HG02840 (cell line): ENCODE measurements at regions not wholly inside any gene's neighbourhood (a gene's known extent, or its start where the extent isn't known, plus 50 kb on each side); places are given as distances from the start of the nearest gene placed in this dataset.
"Not testable (repeated sequence)": the region's sequence is repeated elsewhere in the genome, so short reads cannot be mapped to it uniquely, and the experiment has no call there.

Source experiments
- ATAC-seq: cut with Tn5 transposase; IDR thresholded peaks from one replicate; pipeline ENCODE4 v1.9.1; 2021; ENCODE audit warnings: mild to moderate bottlenecking, moderate library complexity, moderate number of reproducible peaks; ENCODE audit not compliant: unreplicated experiment, low FRiP score

DNA sequence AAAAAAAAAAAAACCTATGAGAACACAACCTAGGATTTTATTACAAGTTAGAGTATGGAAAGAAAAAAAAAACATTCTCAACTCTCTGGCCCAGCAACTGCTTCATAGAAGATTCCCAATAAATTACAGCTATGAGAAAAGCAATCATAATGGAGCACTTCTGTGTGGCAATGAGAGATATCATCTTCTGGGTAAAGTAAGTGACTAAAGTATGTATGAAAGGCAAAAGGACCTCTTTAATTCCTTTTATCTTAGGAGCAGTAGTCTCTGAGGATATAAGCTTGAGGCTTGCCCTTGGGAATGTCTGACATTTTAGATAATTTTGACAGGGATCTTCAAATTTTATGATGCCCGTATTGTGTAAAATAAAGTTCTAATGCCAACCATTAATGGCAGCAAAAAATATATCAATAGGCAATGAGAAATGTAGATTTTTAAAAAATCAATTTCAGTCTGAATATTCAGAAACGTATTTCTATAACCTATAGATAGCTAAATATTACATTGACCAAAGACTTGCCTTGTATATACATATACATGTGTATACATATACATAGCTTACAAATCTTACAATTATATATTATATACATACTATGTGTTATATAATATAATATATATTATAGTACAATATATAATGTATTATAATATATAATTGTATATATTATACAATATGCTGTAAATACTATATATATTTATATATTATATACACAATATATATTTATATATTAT lies 823.9 kb upstream of the SLITRK1 start:
- no peak for ATAC-seq

DNA sequence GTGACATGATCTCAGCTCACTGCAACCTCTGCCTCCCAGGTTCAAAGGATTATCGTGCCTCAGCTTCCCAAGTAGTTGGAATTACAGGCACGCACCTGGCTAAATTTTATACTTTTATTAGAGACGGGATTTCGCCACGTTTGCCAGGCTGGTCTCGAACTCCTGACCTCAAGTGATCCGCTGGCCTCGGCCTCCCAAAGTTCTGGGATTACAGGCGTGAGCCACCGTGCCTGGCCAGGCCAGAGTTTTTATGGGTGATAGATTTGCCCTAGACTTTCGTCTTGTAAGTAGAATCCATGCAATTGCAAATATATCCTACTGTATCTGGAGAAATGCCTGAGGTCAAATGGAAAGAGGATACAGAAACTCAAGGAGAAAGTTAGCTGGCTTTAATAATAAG lies 819.9 kb upstream of the SLITRK1 start:
- ATAC-seq, result no peak

DNA sequence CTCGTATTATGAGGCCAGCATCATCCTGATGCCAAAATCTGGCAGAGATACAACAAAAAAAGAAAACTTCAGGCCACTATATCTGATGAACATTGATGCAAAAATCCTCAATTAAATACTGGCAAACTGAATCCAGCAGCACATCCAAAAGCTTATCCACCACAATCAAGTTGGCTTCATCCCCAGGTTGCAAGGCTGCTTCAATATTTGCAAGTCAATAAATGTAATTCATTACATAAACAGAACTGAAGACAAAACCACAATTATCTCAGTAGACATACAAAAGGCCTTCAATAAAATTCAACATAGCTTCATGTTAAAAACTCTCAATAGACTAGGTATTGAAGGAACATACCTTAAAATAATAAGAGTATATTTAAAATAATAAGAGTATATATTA lies 815.3 kb upstream of the SLITRK1 start:
- ATAC-seq, result not testable (repeated sequence)

DNA sequence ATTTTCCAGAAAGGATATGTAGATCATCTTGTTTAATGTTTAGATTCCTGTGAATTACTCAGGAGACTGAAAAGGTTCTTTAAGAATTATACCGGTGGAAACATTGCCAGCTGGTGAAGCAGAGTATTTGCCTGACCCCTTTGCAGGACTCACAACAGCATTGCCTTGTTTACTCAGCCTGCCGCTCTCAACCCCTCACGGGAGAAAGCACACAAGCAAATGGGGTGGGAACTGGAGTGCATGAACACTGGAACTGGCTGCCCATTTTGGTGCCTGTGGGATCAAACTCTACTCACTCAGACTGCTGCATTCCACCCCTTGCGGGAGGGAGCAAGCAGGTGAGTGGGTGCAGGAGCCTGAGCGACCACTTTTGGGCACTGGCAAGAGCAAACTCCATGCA lies 804.7 kb upstream of the SLITRK1 start:
- no peak for ATAC-seq

DNA sequence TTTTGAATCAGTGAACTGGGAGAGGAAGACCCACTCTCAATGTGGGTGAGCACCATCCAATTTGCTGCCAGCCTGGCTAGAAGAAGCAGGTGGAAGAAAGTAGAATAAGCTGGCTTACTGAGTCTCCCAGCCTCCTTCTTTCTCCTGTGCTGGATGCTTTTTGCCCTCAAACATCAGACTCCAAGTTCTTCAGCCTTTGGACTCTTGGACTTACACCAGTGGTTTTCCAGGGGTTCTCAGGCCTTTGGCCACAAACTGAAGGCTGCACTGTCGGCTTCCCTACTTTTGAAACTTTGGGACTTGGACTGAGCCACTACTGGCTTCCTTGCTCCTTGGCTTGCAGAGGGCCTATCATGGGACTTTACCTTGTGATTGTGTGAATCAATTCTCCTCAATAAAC lies 804.2 kb upstream of the SLITRK1 start:
- no peak for ATAC-seq

DNA sequence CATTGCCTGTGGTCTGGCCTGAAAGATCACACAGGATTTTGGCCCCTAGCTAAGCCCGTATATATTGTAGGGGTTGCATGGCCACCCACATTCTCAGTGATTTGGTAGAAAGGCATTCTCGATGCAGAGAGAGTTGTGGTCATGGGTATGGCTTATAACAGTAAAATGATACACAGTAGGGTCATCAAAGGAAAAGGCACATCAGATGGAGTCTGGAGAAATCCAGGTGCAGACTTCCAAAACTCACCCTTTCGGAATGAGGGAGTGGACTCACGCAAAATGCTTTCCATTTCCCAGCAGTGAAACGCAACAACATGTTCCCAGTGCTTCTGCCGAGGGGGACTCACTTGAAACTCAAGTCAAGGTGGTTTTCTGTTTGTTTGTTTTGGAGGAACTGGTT lies 802.5 kb upstream of the SLITRK1 start:
- no peak for ATAC-seq

DNA sequence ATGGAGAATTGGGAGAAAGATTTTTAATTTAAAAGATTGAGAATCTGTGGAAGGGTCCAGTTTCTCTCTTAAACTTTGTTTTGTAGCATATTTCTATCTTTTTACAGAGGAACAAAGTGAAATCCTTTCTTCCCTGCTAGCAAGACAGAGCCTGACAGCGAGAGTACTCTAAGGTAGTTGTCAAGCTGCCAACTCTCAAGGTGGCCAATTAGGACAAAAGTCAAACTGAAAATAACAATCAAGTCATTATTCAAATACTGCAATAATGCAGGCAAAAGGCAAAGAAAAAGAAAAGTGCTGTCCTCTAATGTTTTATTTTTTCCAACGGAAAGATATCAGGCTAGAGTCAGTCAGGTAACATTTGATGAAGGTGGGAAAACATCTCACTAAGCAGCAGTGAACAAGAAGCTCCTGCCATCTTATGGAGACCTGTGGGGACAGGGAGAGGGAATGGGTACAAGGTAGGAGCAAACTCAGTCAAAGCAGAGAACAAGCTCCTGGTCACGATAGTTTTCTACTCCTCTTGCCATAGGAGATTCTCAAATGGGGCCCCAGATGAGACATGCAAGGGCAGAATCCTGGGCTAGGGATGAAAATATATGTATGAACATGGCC lies 801.9 kb upstream of the SLITRK1 start:
- ATAC-seq, result no peak

DNA sequence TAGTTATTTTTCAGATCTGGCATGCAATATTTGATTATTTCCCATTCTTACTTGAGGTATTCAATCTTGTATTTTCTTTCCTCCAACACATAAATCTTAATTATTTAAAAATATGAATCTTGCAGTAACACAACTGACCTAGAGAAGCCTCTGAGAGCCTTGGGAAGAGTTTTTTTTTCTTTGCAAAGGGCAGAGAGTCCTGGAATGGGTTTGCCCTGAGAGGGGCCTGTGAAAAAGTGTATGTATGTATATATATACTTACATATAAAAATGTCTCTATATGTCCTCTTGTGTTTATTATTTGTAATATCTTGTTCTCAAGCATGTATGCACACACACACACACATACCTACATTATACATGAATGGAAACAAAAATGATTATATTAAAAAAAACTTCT lies 801.2 kb upstream of the SLITRK1 start:
- ATAC-seq, result no peak

DNA sequence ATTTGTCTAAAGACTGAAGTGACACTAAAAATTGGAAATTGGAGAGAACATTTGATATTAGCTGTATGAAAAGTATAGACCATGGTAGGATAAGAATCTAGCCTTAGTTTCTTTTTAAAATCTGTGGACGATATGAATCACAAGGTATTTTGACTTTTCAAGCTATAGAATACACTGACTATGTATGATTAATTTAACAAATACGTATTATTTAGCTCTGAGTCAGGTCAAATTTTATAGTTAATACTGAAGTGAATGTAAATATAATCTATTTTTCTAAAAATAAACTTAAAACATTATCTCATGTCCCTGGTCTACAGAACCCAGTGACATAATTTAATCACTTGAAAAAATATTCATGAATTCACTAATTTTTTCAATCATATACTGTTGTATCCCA lies 795.6 kb upstream of the SLITRK1 start:
- ATAC-seq, result no peak

DNA sequence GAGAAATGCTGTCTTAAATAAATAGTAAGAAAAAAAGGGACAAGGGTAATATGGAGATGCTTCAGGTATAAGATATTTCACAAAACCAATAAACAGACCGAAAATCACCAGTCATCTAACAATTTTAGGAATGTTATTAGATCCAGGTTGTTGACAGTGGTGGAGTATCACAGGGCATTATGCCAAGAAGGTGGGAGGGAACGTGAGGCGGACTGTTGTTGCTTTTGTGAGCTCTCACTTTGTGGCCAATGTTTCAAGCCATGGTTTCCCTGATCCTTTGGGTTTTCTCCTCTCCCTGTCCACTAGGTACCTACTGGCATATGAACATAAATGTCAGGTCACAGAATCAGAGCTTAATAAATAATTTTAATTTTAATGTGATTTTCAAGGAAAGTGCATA lies 790.3 kb upstream of the SLITRK1 start:
- ATAC-seq, result no peak

DNA sequence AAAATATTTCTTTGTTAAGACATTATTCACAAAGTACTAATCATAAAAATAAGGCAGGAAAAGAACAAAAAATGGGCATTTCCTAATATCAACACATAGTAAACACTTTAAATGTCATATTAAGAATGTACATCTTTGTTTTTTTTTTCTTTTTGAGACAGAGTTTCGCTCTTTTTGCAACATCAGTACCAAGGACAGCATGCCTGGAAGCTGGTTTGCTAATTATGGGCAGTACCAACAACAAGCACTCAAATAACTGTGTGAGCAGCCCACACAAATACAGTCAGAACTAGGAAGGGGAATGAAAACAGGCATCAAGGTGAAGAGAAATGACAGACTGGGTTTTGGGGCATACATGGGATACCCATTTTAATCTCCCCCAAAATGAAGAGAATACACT lies 788.0 kb upstream of the SLITRK1 start:
- ATAC-seq, result no peak

DNA sequence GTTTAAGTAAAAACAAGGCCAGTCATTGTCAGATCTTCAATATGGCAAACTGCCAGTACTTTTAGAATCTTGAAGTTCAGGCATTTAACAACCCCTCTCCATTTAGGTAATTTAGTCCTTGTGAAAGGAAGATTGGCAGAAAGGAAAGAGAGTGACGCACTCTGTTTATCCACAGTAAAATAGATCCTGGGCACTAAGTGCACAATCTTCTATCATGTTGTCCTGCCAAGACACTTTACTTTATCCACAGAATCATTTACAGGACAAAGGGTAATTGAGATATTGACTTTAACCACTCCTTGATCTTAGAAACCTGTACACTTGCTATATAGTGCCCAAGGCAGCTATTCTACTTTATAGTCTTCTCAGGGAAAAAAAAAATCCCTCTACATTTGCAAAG lies 786.4 kb upstream of the SLITRK1 start:
- ATAC-seq, result no peak

DNA sequence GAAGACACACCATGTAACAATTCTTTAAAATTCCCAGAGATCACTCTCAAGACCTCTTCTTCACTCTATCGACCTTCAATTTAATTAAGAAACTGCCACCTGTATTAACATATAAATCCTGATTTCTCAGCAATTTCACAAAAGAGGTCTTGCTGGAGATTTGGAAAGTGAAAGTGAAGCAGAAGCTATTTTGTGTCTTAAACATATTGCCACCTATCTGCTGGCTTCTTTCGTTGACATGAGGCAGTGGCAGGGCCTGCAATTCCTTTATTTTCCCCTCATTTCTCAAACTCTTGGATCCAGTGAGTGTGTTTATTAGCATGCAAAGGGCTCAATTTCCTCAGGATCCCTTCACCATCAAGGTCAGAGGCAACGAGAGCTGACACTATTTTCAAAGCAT lies 780.2 kb upstream of the SLITRK1 start:
- no peak for ATAC-seq

DNA sequence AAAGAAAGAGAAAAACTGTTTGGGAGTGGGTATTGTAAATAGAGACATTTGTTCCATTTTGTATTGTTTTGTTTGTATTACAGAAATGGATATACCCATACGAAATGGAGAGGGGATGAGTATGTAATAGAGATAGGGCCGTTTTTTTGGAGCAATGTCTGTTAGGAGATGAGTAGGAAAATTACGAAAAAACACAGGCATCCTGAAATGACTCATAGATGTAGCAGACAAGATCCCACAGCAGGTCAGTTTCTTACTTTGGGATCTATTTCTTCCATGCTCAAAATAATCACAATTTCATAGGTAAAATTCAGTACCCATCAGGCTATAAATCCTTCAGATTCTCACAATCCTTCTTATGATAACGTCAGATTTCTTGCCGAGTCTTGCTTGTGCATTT lies 779.4 kb upstream of the SLITRK1 start:
- no peak for ATAC-seq

DNA sequence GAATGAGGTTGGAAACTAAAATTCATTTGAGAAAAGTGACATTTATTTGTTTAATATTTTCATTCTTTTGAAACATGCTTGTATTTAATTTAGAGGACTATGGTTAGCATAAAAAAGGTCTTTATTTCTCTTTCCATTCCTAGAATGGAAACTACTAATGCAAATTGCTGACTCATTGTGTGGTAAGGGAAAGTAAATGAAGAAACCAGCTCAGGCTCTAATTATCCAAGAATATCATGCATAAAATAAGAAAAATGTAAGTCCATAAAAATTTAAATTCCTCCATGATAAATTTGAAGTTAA lies 777.0 kb upstream of the SLITRK1 start:
- no peak for ATAC-seq

DNA sequence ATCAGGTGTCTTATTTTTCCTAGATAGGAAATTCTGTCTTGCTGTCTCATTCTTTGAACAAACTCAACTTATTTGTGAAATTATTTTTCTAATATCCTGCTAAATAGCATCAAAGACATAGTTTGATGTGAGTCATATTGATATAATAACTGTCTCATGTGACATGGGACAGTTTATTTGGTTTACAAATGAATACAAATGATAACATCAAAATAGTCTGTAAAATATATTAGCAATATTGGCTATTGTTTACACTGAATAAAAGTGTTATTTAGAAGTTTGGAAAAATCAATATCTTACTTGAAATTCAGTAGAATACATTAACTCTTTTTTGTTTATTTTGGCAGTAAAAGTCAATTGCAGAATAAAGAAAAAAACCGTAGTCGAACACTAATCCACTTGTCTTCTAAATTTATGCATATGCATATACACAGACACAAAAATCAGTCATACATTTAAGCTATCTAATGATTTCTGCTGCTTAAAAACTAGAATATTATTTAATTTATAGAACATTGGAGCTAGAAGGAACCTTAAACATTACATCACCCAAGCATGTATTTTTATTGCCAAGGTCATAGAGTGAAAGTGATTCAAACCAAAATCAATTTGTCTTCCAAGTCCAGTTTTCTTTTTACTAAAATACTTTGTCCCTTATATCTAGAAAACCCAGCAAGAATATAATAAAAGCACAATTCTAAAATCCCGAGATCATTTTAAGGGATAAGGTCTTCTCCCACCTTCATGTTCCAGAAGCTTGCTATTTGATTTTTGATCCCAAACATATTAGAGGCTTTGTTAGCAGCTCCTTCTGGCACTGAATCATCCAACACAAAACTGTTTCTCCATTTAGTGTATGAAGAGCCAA lies 776.5 kb upstream of the SLITRK1 start:
- no peak for ATAC-seq

DNA sequence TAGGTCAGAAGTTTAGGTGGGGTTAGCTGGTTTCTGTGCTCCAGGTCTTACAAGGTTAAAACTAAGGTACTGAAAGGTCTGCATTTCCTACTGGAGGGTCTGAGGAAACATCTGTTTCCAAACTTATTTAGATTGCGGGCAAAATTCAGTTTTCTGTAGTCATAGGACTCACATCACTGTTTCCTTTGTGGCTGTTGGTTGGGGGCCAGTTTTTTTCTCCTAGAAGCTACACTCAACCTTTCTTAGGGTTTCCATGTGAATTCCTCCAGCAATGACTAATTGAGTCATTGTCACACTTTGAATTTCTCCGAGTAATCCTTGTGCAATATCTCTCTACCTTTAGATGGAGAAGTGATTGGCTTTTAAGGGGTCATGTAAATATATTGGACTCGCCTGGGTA lies 773.4 kb upstream of the SLITRK1 start:
- ATAC-seq, result no peak

DNA sequence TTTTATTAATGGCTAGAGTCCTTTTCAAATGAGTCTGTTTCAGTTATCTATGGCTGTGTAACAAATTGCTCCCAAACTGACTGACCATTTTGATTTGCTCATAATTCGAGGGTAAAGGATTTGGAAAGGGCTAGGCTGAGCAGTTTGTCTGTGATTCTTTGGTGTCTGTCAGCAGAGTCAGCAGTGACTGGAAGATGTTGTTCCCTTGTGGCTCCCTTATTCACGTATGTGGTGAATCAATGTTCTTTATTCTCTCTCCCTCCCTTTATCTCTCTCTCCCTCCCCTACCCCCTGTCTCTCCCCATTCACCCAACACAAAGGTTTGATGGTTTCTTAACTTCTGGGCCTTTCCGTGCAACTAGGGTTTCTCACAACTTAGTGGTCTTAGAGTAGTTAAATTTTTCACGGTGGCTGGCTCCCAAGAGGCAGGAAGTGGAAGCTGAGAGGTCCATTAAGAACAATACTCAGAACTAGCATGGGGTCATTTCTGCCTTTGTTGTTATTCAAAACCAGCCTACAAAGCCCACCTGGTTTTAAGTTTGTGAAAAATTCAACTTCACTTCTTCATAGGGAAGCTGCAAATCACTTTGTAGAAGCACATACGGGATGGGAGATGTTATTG lies 772.5 kb upstream of the SLITRK1 start:
- ATAC-seq, result no peak

DNA sequence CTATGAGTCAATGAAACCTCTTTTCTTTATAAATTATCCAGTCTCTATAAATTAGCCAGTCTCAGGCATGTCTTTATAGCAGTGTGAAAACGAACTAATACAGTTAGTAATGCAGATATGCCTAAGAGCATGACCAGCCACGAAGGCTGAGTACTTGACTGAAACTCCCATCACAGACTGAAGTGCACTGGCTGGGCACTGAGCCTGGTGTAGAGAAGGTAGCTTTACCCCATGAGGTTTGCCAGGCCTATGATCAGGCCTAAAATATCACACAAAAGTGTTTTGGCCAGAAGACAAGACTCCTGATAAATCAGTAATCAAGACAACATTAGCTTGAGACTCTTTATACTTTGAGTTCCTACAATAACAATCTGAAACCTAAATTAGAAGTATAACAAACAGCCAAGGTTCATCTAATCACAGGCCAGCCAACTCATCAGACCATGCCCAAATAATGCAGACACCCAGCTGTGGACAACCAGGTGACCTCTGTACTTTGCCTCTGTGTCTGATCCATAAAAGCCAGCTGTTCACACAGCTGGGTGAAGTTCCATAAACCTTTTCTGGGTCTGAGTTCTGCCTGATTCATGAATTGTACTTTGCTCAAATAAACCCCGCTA lies 771.8 kb upstream of the SLITRK1 start:
- no peak for ATAC-seq

DNA sequence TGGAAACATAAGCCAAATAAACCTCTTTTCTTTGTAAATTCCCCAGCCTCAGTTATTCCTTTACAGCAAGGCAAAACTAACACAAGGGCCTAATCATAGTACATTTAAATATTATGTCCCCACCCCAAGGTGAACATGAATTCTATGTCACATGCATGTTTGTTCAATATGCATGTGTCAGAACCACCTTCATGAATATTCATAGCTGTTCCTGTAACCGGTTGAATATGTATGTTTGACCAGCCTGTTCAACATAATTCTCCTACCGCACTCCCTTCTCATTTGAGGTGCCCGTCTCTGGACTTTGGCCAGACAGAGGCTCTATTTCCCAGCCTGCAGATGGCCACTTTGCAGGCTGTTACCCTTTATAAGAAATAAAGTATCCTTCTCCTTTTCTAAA lies 769.4 kb upstream of the SLITRK1 start:
- ATAC-seq, result no peak

DNA sequence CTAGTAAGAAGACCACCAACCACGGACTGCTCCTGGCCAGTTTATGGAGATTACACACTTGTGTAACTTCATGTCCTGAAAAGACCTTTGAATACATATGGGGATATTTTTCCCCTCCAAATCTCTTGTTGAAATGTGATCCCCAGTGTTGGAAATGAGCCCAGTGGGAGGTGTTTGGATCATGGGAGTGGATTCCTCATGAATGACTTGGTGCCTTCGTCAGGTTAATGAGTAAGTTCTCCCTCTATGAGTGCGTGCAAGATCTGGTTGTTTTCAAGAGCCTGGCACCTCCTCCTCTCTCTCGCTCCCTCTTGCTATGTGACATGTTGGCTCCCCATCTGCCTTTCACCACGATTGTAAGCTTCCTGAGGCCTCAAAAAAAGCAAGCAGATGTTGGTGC lies 769.0 kb upstream of the SLITRK1 start:
- ATAC-seq, result no peak
